Transverse colon (tissue), 4 donors: ENCODE measurements at regions not wholly inside any gene's neighbourhood (a gene's known extent, or its start where the extent isn't known, plus 50 kb on each side); places are given as distances from the start of the nearest gene placed in this dataset.

Experiments used
- DNase-seq: peaks from one replicate; pipeline ENCODE4 v3.0.0-alpha.2; 2019
- H3K27ac ChIP-seq, 4 donors: fragments of 200-600 bp; sonication (generic); 2 replicates each; pipeline ENCODE4 v1.5.1; 2016 to 2018; ENCODE audit warnings: inconsistent platforms in 4 of 4
- H3K27me3 ChIP-seq: fragments of 200-600 bp; sonication (generic); 2 replicates; pipeline ENCODE4 v1.5.1; 2017; ENCODE audit warnings: inconsistent platforms
- H3K36me3 ChIP-seq, 4 donors: fragments of 200-600 bp; sonication (generic); 2 replicates each; pipeline ENCODE4 v1.5.1; 2017 to 2019; ENCODE audit warnings: inconsistent platforms in 4 of 4
- H3K4me1 ChIP-seq, 4 donors: fragments of 200-600 bp; sonication (generic); 2 replicates each; pipeline ENCODE4 v1.5.1; 2017 to 2020; ENCODE audit warnings: inconsistent platforms in 4 of 4
- H3K4me3 ChIP-seq, 4 donors: fragments of 200-600 bp; sonication (generic); 1 replicate in 1 of 4; 2 replicates in 3 of 4; pipeline versions ENCODE4 v1.5.1 to v1.6.1; 2017 to 2019; ENCODE audit warnings: inconsistent platforms in 4 of 4
- H3K9me3 ChIP-seq, 2 donors: fragments of 200-600 bp; sonication (generic); 2 replicates each; pipeline ENCODE4 v1.5.1; 2017 to 2019; ENCODE audit warnings: inconsistent platforms in 2 of 2
- EP300 ChIP-seq: sonication (generic); formaldehyde crosslinking; IDR thresholded peaks from one replicate; pipeline ENCODE4 v1.6.1; 2017; ENCODE audit warnings: antibody characterized with exemption, low read depth
- POLR2A ChIP-seq: fragments of 450-650 bp; IDR thresholded peaks from one replicate; pipeline ENCODE4 v1.6.1; 2016; ENCODE audit warnings: antibody characterized with exemption, mild to moderate bottlenecking, moderate library complexity
- POLR2AphosphoS5 ChIP-seq, 3 donors: sonication (generic); formaldehyde crosslinking; IDR thresholded peaks; one replicate each; pipeline ENCODE4 v1.6.1; 2016; ENCODE audit warnings: antibody characterized with exemption in 3 of 3
- WGBS, 2 donors: methylation state at CpG; one replicate each; pipeline ENCODE4 v1.1.5; 2018; ENCODE audit warnings: low coverage in 1 of 2; 5-methylcytosine and 5-hydroxymethylcytosine counted together
- in situ Hi-C, 4 donors: fragments of 200-750 bp; cut with MboI; loops; one replicate each; pipeline versions ENCODE4 v1.15.0 to v1.15.1; 2017; ENCODE audit warnings: low sequenced_read_pairs in 3 of 4, low pct_ligation_motif_present in 1 of 4, low pct_unique_long_range_greater_than_20kb in 1 of 4
- intact Hi-C: fragments of 100-400 bp; cut with DNase I; formaldehyde crosslinking; loops from one replicate; pipeline ENCODE4 v1.15.1; 2023; ENCODE audit warnings: low total_unique reads
- TF ChIP-seq, protein P1 (sequence below), 5 experiments: fragments of 200-600 bp in 3 of 5; fragments of 450-650 bp in 2 of 5; sonication (generic) in 3 of 5; IDR thresholded peaks; 1 replicate in 2 of 5; 2 replicates in 3 of 5; pipeline ENCODE4 v1.5.1; 2016 to 2017; ENCODE audit warnings: antibody characterized with exemption in 5 of 5, inconsistent platforms in 3 of 5, mild to moderate bottlenecking in 2 of 5, moderate library complexity in 1 of 5

DNA sequence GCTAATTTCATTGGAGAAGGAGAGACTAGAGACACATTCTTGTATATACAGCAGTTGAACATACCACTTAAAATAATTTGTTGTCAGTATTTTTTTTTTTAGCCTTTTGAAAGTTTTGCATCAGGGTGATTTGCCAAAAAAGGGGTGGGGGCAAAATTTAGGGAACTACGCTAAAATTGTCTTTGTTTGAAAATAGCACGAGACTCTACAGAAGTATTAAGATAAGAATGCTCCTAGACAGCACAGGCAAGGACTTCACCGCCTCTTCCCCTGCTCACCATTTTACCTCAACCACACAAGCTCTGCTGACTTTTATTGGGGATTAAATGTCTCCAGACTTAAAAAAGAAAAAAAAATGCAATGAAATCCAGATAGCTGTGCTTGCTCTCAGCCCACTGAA lies 236.1 kb upstream of the USP25 start:
- Histone ChIP-seq H3K27me3 (no peaks in the 10 kb centered on the region), H3K4me3 (no peak overlapping the region), H3K36me3 (no peaks in the 10 kb centered on the region), H3K27ac (no peak overlapping the region), H3K9me3 (no peaks in the 10 kb centered on the region), H3K4me1 (no peaks in the 10 kb centered on the region)
- DNase-seq = no peak
- TF ChIP-seq POLR2AphosphoS5 (IDR thresholded peaks at IDR 0.05) (no peak), POLR2A (no peak), EP300 (no peak)
- TF ChIP-seq, protein P1, sequence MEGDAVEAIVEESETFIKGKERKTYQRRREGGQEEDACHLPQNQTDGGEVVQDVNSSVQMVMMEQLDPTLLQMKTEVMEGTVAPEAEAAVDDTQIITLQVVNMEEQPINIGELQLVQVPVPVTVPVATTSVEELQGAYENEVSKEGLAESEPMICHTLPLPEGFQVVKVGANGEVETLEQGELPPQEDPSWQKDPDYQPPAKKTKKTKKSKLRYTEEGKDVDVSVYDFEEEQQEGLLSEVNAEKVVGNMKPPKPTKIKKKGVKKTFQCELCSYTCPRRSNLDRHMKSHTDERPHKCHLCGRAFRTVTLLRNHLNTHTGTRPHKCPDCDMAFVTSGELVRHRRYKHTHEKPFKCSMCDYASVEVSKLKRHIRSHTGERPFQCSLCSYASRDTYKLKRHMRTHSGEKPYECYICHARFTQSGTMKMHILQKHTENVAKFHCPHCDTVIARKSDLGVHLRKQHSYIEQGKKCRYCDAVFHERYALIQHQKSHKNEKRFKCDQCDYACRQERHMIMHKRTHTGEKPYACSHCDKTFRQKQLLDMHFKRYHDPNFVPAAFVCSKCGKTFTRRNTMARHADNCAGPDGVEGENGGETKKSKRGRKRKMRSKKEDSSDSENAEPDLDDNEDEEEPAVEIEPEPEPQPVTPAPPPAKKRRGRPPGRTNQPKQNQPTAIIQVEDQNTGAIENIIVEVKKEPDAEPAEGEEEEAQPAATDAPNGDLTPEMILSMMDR (IDR thresholded peaks at IDR 0.05) = no peak
- intact Hi-C loops (no loop called here), in situ Hi-C loops (loop anchor here (25.0 kb wide), 4 partner anchors 431 to 1106 kb away; partner anchors contain the start of genes NRIP1 (in 2 of the 4) and HSPA13 (in 1 of the 4))
- WGBS, 2 donors = 63 to 74% methylated on average over 3 of the region's 3 CpGs

DNA sequence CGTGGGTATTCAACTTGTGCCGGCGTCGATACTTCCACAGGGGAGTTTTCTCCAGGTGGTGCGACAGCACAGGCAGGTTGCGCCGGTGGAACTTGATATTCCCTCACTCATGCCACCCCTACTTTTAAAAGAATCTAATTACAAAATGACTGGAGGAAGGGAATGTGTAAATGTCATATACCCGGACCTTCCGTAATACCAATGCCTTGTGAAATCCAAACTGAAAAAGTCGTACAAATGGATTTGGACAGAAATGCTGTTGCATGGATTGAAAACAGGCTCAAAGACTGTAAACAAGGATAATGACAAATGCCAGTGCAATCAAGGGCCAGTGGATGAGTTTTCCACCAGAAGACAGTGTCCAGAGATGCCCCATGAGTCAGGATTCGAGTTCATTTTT lies 235.3 kb upstream of the USP25 start:
- no peaks in the 10 kb centered on the region for H3K36me3 ChIP-seq
- H3K4me3 ChIP-seq = no peak overlapping the region
- no peaks in the 10 kb centered on the region for H3K4me1 ChIP-seq
- TF ChIP-seq EP300 = no peak
- TF ChIP-seq POLR2A = no peak
- no peak for TF ChIP-seq POLR2AphosphoS5 (IDR thresholded peaks at IDR 0.05)
- TF ChIP-seq, protein P1 (IDR thresholded peaks at IDR 0.05) = no peak
- H3K27me3 ChIP-seq = no peaks in the 10 kb centered on the region
- intact Hi-C loops = no loop called here
- H3K27ac ChIP-seq = no peak overlapping the region
- H3K9me3 ChIP-seq = no peaks in the 10 kb centered on the region
- 96 to 98% methylated on average over 10 to 11 of the region's 11 CpGs for WGBS, 2 donors
- DNase-seq = no peak
- in situ Hi-C loops = loop anchor here (25.0 kb wide), 4 partner anchors 432 to 1107 kb away; partner anchors contain the start of genes NRIP1 (in 2 of the 4) and HSPA13 (in 1 of the 4)

DNA sequence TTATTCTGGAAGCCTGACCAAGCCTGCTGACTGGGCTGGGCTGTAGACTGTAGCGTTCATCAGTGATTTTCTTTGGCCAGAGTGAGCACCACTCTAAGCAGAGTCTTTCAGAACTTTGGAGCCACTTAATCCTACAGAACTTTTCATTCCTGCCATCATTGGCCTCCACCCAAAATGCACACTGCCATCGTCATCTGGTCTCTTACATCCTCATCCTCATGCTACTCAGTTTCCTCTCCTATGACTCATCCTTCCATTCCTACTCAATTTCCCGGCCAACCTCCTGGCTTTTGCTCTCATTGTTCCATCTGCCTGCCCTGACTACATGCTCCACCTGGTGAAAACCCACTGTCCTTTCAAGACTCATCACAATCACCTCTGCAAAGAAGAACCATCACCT lies 233.8 kb upstream of the USP25 start:
- H3K27ac ChIP-seq = no peak overlapping the region

DNA sequence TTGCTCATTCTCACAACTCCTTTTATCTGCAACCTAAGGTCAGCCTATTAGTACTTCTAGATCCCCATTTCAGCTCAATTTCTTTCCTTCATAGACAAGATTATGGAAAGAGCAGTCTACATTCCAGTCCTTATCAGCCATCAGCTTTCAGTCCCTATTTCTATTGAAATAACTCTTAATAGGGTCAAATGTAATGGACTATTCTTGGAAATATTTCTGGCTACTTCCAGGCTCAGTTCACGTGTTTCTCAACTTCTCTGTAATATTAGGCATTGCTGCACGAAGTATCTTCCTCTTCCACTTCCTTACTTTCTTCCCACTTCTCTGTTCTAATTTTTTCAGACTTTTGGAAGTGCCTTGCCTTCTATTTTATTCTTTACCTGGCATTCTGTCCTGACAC lies 232.9 kb upstream of the USP25 start:
- Histone ChIP-seq H3K4me3 (no peak overlapping the region), H3K27me3 (no peaks in the 10 kb centered on the region), H3K4me1 (no peaks in the 10 kb centered on the region), H3K27ac (no peak overlapping the region), H3K36me3 (no peaks in the 10 kb centered on the region), H3K9me3 (no peaks in the 10 kb centered on the region)
- no peak for DNase-seq
- in situ Hi-C loops (loop anchor here (25.0 kb wide), 4 partner anchors 435 to 1110 kb away; partner anchors contain the start of genes NRIP1 (in 2 of the 4) and HSPA13 (in 1 of the 4)), intact Hi-C loops (no loop called here)
- TF ChIP-seq, protein P1 (IDR thresholded peaks at IDR 0.05) = no peak
- no peak for TF ChIP-seq POLR2AphosphoS5 (IDR thresholded peaks at IDR 0.05)
- no peak for TF ChIP-seq EP300
- no peak for TF ChIP-seq POLR2A
- WGBS, 2 donors = 50 to 67% methylated on average over 2 of the region's 2 CpGs

More for the DNA sequence above, 233.8 kb upstream of the USP25 start:
- Histone ChIP-seq H3K4me1 (no peaks in the 10 kb centered on the region), H3K9me3 (no peaks in the 10 kb centered on the region), H3K36me3 (no peaks in the 10 kb centered on the region), H3K27me3 (no peaks in the 10 kb centered on the region), H3K4me3 (no peak overlapping the region)
- DNase-seq = no peak
- in situ Hi-C loops = loop anchor here (25.0 kb wide), 4 partner anchors 434 to 1109 kb away; partner anchors contain the start of genes NRIP1 (in 2 of the 4) and HSPA13 (in 1 of the 4)
- TF ChIP-seq, protein P1 (IDR thresholded peaks at IDR 0.05) = no peak
- TF ChIP-seq EP300 (no peak), POLR2A (no peak), POLR2AphosphoS5 (IDR thresholded peaks at IDR 0.05) (no peak)
- WGBS, 2 donors = 76 to 84% methylated on average over 3 of the region's 3 CpGs
- intact Hi-C loops = no loop called here
